ENCODE measurements at regions not wholly inside any gene's neighbourhood (a gene's known extent, or its start where the extent isn't known, plus 50 kb on each side); places are given as distances from the start of the nearest gene placed in this dataset.

GRCh38 chr10:44051584-44052385, 333.1 kb downstream of the CXCL12 start:
- intact Hi-C loops (cut with micrococcal nuclease), result no loop called here
- no peak for TF ChIP-seq CTCF (IDR thresholded peaks at IDR 0.05)
- Histone ChIP-seq H3K4me3 (replicated peaks in 1 of 3; ENCODE audit: low read depth in 2 of 3, low read length in 3 of 3) (no peak overlapping the region), H3K36me3 (replicated peaks in 1 of 2; ENCODE audit: control insufficient read depth in 1 of 2, insufficient read depth in 2 of 2, low read length in 2 of 2) (no peaks in the 10 kb centered on the region), H3K27me3 (ENCODE audit: control insufficient read depth in 2 of 2, insufficient read depth in 2 of 2, low read length in 2 of 2) (no peaks in the 10 kb centered on the region), H4K20me1 (ENCODE audit: insufficient read depth, low read length) (no peaks in the 10 kb centered on the region), H3K9me3 (replicated peaks in 1 of 2; ENCODE audit: control insufficient read depth in 1 of 2, insufficient read depth in 1 of 2, low read length in 2 of 2) (no peaks in the 10 kb centered on the region), H2AFZ (ENCODE audit: insufficient read depth, low read depth, low read length, poor library complexity, severe bottlenecking) (no peak overlapping the region), H3K9ac (ENCODE audit: insufficient read depth, low read length, poor library complexity, severe bottlenecking) (no peak overlapping the region), H3K79me2 (ENCODE audit: insufficient read depth, low read length) (no peaks in the 10 kb centered on the region), H3K4me2 (replicated peaks; ENCODE audit: extremely low read depth, low read length, poor library complexity, severe bottlenecking) (no peak overlapping the region), H3K27ac (ENCODE audit: low read depth in 1 of 2, low read length in 2 of 2) (no peak overlapping the region), H3K4me1 (ENCODE audit: control insufficient read depth in 1 of 2, insufficient read depth in 2 of 2, low read length in 2 of 2) (no peaks in the 10 kb centered on the region)
- no peaks in the 10 kb centered on the region for H3K36me3 Mint-ChIP-seq
- peaks cover 0 to 4% (median 0%) of the 10 kb centered on the region in 7 donors for H3K9me3 Mint-ChIP-seq
- 81% methylated on average over 4 of the region's 10 CpGs for WGBS (ENCODE audit: insufficient coverage)
- H3K4me3 Mint-ChIP-seq, result no peak overlapping the region
- H3K27ac Mint-ChIP-seq, result no peak overlapping the region
- DNase-seq, result no peak
- H3K4me1 Mint-ChIP-seq, result peaks cover 2% of the 10 kb centered on the region
- H3K27me3 Mint-ChIP-seq (ENCODE audit: low read depth in 3 of 3), result peaks cover 9 to 18% (median 14%) of the 10 kb centered on the region in 3 donors

GRCh38 chr10:44051091-44051490, 333.8 kb downstream of the CXCL12 start:
- no peaks in the 10 kb centered on the region for H4K20me1 ChIP-seq (ENCODE audit: insufficient read depth, low read length)
- WGBS (ENCODE audit: insufficient coverage), result 85% methylated on average over 2 of the region's 5 CpGs
- no peaks in the 10 kb centered on the region for H3K79me2 ChIP-seq (ENCODE audit: insufficient read depth, low read length)
- H3K9me3 ChIP-seq (replicated peaks in 1 of 2; ENCODE audit: control insufficient read depth in 1 of 2, insufficient read depth in 1 of 2, low read length in 2 of 2), result no peaks in the 10 kb centered on the region
- no peak overlapping the region for H3K27ac ChIP-seq (ENCODE audit: low read depth in 1 of 2, low read length in 2 of 2)
- H3K36me3 ChIP-seq (replicated peaks in 1 of 2; ENCODE audit: control insufficient read depth in 1 of 2, insufficient read depth in 2 of 2, low read length in 2 of 2), result no peaks in the 10 kb centered on the region
- Mint-ChIP-seq H3K9me3 (peaks cover 0 to 2% (median 0%) of the 10 kb centered on the region in 7 donors), H3K4me1 (peaks cover 2% of the 10 kb centered on the region), H3K27me3 (ENCODE audit: low read depth in 3 of 3) (peaks cover 9 to 20% (median 10%) of the 10 kb centered on the region in 3 donors), H3K4me3 (no peak overlapping the region), H3K27ac (no peak overlapping the region), H3K36me3 (no peaks in the 10 kb centered on the region)
- TF ChIP-seq CTCF (IDR thresholded peaks at IDR 0.05), result no peak
- no peak overlapping the region for H3K4me3 ChIP-seq (replicated peaks in 1 of 3; ENCODE audit: low read depth in 2 of 3, low read length in 3 of 3)
- no peak overlapping the region for H3K9ac ChIP-seq (ENCODE audit: insufficient read depth, low read length, poor library complexity, severe bottlenecking)
- no peak overlapping the region for H3K4me2 ChIP-seq (replicated peaks; ENCODE audit: extremely low read depth, low read length, poor library complexity, severe bottlenecking)
- H2AFZ ChIP-seq (ENCODE audit: insufficient read depth, low read depth, low read length, poor library complexity, severe bottlenecking), result no peak overlapping the region
- no peaks in the 10 kb centered on the region for H3K4me1 ChIP-seq (ENCODE audit: control insufficient read depth in 1 of 2, insufficient read depth in 2 of 2, low read length in 2 of 2)
- intact Hi-C loops (cut with micrococcal nuclease), result no loop called here
- no peak for DNase-seq
- H3K27me3 ChIP-seq (ENCODE audit: control insufficient read depth in 2 of 2, insufficient read depth in 2 of 2, low read length in 2 of 2), result no peaks in the 10 kb centered on the region
